GM21528 (cell line): ENCODE measurements at regions not wholly inside any gene's neighbourhood (a gene's known extent, or its start where the extent isn't known, plus 50 kb on each side); places are given as distances from the start of the nearest gene placed in this dataset.

ENCODE experiments used
- ATAC-seq: cut with Tn5 transposase; IDR thresholded peaks from one replicate; pipeline ENCODE4 v1.9.1; 2021; ENCODE audit warnings: mild to moderate bottlenecking, moderate library complexity; ENCODE audit not compliant: unreplicated experiment, low FRiP score

DNA sequence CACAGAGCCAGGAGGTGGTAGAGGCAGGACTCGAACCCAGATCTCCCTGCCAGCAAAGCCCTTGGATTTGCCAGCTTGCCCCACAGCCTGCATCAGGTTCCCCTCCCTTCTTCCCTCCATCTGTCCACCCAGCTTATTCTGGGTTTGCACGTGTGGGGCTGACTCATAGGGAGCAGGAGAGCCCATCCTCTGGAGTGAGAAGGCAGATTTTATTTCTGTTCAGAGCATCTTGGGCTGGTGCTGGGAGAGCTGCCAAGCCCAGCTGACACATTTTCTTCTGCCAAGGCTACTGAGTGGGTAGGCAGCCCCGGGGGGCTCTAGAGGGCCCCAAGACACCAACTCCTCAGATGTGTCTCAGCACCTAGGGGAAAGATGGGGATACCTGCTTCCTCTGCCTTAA is 106.3 kb upstream of the CRHR1 start:
- ATAC-seq: no peak

DNA sequence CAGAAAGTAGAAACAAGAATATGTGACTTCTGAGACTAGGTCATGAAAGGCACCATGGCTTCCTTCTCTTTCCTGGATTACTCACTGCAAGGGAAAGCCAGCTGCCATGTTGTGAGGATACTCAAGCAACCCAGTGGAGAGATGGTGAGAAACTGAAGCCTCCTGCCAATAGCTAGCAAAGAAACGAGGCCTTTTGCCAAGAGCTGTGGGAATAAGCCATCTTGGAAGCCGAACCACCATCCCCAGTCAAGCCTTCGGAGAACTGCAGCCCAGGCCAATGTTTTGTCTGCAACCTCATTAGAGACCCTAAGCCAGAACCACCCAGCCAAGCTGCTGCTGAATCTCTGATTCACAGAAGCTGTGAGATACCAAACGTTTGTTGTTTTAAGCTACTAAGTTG is 104.7 kb upstream of the CRHR1 start:
- no peak for ATAC-seq

DNA sequence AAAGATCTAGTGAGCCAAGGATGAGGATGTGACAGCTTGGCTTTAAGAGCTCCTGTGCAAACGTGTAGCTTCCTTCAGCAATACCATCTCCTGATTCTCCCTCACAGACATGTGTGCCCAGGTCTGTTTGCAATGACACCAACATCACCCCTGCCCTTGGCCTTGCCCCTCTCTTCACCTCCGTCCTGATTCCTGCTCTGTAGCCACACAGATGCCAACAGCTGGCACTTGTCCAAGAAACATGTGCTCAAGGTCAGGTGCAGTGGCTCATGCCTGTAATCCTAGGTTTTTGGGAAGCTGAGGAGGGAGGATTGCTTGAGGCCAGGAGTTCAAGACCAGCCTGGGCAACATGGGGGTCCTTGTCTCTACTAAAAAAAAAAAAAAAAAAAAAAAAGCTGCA is 103.8 kb upstream of the CRHR1 start:
- no peak for ATAC-seq

DNA sequence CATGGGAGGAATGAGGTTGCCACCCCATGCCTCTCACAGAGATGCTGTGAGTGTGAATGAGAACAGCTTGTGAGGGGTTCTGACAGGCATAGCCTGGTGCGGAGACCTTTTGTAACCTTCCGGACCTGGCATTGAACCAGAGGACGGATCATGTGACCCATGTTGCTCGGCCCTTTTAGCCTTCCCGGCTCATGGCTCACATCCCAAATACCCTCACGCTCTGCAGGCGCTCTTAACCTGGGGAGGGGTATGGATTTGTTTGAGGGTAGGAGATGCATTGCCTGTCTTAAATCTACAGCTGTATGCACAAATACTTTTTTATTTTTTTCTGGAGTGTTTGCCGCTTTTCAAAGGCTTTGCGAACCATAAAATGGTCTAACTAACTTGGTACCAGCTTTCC is 102.4 kb upstream of the CRHR1 start:
- no peak for ATAC-seq

DNA sequence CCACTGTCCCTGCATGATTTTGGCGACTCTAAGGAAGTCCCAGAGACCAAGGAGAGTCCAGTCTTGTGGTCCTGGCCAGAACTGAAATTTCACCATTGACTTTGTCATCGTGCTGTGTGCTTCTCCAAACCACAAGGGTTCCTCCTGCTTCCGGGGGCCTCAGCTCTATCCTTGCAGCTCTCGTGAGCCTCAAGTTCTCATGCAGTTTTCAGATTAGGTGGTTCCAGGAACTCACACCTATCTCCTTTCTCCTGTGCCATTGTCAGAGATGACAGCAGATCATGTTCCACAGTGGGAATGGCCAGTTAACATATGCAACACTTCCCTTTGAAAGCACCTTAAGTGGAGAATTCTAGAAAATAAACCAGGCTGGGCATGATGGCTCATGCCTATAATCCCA is 97.9 kb upstream of the CRHR1 start:
- ATAC-seq: no peak

DNA sequence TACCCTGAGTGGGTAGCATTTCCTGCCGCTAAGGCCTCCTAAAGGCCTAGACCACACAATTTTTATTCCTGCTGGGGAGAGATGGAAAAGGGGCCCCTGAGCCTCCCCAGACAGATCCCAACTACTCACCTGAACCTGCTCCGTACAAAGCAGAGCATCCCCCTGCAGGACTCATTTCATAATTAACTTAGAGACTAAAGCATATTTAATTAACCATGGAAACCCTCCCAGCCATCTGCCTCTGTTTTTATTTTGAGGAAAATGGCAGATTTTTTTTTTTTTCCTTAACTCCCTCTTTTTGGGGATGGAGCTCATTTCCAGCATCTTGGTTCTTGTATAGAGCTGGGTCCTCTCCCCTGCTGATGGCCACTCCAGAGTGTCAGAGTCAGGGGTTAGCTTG is 96.5 kb upstream of the CRHR1 start:
- ATAC-seq: no peak

DNA sequence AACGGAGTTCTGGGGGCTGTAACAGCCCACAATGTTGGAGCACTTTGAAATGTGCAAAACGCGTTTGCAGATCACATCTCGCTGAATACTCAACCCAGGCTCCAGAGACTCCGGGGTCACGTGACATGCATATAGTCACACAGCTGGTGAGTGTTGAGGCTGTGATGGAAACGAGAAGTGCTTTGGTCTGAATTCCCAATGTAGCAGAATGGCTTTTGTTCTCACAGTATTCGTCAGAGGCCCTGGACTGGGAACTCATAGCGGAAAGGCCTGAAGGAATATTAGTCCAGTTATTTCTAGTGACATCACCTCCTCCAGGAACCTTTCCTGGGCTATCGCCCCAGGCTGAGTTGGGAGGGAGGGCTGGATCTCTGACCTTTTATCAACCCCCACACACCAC is 95.8 kb upstream of the CRHR1 start:
- no peak for ATAC-seq

DNA sequence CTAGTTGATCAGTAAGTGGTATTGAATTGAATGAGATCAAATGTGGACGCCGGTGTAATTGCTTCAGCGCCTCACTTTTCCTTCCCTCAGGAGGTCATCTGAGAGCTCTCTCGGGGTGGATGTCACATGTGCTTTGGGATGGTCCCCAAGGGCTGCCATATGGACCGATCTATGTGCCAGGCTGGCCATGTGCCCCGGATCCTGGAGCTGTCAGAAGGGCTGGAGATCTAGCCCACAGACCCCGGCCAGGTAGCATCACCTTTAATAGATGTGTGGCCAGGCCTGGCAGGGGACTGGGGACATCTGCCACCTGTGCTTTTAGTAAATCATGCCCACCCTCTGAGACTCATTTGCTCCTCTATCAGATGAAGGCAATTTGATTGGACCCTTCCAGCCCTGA is 95.3 kb upstream of the CRHR1 start:
- no peak for ATAC-seq

DNA sequence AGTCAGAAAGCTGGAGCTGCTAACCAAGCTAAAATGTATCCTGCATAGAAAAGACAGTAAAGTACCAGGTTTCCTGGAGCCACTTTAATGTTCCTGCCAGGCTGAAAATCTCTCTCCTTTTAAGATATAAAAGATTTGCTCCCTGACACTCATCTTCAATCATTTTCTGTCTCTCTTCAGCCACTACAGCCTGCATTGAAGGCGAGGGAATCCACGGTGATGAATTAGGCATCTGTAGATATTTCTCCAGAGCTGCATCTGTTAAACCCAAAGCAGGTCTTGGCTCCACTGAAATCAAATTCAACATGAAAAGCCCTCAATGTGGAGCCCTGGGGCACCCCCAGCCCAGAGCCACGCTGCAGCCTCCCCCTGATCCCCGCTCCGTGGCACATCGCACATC is 94.7 kb upstream of the CRHR1 start:
- no peak for ATAC-seq

DNA sequence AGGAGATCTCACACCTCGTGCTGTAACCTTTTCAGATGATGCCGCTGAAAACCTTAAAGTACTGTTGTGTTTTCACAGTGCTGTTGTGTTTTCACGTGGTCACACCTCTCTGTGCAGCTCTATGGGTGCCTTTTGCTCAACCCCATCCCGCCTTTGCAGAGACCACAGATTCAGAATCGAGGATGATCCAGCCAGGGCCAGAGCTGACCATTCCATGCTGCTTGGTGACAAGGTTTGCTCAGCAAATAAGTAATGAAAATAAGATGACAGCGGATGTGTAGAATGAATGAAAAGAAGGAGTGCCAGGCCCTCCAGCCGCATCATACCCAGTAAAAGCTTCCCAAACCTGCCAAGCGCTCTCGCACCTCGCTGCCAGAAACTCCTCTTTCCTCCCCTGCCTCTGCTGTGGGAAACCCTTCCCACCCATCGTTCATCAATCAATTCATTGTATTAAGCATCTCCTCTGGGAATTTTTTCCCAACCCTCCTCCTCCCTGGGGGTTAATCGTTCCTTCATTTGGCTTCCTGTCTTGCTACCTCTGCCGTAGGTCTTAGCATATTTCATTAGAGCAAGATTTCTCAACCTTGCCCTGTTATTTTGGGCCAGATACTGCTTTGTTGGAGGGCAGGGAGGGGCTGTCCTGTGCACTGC is 93.4 kb upstream of the CRHR1 start:
- ATAC-seq: no peak

DNA sequence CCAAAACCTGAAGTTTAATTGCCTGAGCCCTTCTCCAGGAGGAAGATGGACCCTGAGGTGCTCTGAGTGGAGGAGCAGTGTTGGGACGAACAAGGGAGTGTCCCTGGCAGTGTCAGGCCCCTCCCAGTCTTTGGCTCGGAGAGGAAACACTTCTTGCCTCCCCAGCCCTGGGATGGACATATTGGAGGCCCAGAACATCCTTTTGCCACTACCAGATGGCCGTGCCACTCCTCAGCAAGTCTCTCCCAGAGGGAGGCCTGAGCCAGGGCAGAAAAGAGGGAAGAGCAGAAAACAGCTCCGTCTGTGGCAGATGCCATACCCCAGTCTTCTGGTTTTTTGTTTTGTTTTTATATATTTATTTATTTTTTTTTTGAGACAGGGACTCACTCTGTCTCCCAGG is 91.5 kb upstream of the CRHR1 start:
- no peak for ATAC-seq

DNA sequence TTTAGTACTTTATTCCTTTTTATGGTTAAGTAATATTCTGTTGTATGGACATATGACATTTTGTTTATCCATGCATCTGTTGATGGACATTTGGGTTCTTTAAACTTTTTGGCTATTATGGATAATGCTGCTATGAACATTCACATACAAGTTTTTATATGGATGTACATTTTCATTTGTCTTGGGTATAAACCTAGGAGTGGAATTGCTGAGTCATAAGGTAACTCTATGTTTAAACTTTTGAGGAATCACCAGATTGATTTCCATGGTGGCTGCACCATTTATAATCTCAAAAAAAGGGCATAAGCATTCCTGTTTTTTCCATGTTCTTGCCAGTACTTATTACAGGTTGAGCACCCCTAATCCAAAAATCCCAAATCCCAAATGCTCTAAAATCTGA is 90.3 kb upstream of the CRHR1 start:
- ATAC-seq: no peak

DNA sequence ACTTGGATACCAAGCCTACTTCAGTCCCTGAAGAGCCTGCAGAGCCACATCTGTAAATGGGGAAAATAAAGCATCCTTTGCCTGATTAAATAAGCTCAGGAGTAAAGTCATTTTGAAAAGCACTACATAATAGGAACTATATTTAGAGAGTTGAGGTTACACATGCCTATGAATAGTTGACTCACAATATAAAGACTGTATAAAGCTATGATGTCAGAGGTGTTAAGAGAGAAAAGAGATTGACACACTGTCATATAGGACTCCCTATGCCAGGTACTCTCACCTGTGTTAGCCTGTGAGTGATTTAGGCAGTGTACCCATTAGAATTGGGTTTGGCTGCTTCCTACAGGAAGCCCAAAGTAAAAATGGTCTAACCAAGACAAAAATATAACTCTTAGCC is 87.7 kb upstream of the CRHR1 start:
- ATAC-seq: no peak

DNA sequence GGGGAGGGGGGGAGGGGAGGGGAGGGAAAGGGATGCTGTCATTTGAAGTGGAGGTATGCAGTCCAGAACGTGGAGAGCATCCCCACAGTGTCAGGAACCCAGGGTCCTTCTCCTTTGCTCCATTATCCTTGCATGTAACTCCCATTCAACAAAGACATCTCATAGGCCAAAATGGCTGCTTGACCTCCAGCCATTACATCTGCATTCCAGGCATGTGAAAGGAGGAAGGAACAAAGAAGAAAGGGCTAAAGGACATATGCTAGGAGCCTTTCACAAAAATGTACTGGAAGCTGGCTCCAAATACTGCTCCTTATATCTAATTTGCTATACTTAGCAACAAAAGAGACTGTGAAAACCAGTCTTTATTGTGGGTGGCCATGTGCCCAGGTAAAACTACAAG is 87.0 kb upstream of the CRHR1 start:
- ATAC-seq: no peak

DNA sequence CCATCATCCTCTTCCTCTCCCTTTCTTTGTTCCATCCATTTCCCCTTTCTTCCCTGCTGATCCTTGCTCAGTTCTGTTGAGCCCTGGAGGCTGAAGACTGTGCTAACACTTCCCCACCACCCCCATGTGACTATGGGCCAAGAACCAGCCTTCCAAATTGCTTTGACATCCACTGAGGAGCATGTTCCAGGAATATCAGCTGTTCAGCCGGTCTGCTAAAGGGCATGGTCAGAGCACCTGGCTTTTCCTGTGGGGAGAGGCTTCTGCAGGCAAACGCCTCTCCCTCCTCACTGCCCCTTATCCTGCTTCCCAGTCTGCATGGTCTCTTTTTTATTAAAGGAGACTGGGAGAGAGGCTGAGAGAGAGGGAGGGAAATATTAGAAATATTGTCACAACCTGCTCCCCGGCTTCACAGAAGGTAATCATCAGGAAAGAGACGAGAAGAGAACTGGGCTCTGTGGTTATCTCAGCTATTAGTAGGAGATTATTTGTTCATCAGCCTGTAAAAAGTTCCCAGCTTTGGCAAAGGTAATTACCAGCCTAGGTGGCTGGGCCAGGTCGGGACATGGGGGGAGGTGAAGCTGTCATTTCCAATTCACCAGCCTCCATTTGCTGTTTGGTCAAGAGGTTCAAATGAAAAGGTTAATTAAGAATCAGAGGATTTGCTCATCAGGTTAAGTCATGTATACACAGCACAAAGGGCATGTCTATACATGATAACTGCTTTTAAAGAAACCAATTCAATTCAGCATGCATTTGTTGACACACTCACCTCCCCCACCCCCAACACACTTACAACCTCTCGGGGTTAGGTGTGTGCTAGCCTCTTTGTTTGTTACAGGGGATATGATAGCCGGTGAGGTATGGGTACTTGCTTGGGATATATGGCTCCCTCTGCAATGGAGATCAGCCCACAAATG is 83.7 kb upstream of the CRHR1 start:
- ATAC-seq: no peak

DNA sequence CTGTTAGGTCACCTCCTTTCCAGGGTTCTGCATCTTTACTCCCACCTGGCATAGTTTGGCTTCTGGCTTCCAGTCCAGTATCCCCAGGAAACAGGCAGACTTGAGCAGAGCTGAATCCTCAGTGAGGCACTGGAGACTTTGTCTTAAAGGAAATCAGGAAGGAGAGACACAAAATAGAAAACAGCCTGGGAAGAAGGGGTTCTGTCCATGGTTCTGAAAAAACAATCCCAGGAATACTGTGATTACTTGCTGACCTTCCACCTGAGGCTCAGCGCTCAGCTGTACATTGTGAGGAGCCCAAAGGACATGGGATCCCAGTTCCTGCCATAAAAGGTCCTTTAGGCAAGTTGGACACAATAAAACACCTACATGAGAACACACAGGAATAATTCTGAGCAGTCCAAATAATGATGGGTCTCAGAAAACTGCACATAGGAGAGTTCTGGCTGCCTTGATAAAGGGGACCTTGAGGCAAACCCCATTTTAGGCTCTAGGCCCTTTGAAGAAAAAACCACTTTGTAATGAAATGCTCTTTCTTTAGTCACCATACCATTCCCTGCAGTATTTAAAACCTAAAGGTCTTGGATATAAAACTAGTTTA is 81.4 kb upstream of the CRHR1 start:
- no peak for ATAC-seq

DNA sequence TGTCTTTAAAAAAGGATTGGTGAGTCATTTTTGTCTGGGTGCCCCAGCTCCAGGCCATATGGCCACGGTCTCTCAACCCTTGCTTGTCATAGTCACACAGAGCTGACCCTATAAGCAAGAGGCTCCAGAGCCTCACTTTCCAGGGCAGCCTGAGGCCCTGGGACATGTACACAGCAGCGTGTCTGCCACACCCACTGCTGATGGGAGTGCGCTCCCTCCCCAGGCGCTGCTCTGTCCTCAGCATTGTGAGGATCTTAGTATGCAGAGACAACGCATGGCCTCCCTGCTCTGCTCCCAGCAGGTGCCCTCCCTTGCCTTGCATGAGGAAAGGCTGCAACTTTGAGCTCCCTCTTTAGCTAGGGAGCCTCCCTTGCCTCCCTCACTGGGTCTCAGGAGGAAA is 80.8 kb upstream of the CRHR1 start:
- ATAC-seq: no peak

DNA sequence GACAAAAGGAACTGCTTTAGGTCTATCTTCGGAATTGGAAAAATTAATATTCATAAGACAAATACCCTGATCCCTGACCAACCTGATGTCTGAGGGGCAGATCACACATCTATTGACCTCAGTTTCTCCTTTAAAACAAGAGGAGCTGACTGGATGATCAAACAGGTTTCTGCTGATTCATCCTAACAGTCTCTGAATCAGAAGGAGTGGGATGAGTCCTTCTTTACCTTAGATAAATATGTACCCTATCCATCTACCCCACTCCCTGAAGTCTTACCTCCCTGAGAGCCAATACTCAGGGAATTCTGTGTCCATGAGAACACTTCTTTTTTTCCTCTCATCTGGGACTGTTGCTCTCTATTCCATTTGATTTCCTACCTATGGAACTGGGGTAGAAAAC is 80.3 kb upstream of the CRHR1 start:
- ATAC-seq: no peak

DNA sequence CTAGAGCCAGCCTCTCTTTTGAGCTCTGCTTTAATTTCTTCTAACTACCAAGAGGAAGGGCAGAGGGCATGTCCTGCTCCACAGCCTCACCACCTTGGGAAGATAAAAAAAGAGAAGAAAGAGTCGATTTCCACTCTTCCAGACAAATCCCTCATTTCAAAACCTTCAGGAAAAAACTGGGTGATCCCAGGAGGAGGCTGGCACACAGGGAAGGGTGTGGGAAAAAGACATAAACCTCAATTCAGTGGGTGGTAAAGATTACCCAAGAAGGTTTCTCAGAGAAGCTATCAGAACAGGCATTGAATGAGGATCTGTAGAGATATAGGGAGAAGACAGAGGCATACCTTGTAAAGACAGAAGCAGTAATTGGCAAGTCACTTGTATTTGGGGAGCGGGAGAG is 79.9 kb upstream of the CRHR1 start:
- no peak for ATAC-seq

DNA sequence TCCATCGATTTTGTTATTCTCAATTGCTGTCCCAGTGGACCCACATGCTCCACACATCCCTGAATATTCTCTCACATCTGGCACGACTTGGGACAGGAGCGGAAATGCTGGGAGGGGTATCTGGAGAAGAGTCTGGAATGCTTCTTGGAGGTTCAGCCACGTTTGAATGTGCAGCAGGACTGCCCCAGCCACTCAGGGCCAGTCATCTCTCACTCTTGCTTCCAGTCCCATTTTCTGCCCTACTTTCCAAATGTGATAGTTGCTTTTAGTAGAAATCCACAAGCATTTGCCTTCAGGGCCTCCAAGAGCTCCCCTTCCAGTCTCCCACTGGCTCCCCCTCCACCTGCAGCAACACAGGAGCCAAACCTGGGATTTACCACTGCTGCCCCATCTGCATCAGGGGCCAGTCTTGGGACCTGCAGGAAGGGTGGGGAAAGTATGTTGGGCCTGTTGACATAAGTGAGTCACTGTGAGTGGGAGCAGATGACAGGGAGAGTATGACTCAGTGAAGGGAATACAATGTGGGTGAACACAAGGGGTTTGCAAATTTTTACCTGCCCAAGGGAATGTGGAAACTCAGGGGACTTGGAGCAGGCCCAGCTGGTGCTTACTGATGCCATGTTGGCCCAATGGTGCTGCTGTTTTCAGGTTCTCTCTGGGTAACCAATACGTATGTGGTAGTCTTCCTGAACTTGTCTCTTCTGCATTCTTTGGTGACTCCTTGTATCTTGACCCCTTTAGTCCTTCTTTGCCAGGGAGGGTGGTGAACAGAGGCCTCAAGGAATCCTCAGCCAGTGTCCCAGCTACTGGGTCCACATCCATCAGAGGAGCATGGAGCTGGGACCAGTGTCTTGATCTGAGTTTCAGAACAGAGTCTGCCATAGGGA is 78.8 kb upstream of the CRHR1 start:
- ATAC-seq: no peak

DNA sequence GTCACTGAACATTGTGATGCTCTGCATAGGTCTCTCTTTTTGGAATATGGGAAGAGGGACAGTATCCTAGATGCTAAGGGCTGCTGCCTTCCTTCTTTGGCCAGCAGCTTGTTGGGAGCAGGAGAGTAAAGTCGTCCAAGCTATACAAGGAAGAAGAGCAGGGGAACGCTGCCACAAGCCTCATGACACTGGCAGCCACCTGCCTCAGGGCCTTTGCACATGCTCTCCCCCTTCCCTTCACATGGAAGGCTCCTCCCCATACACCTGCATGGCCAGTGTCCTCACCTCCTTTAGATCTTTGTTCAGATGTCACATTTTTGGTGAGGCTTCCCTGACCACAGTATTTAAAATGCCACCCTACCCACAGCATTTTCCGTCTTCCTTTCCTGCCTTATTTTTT is 78.1 kb upstream of the CRHR1 start:
- no peak for ATAC-seq
